HUES64 (cell line): ENCODE measurements at regions not wholly inside any gene's neighbourhood (a gene's known extent, or its start where the extent isn't known, plus 50 kb on each side); places are given as distances from the start of the nearest gene placed in this dataset.

Experiments used
- H3K27ac ChIP-seq: 2 replicates; pipeline ENCODE4 v1.7.0; 2013; ENCODE audit warnings: low read depth, low read length, inconsistent platforms
- H3K27me3 ChIP-seq: 2 replicates; pipeline ENCODE4 v1.6.1; 2013; ENCODE audit warnings: mild to moderate bottlenecking, low read length; ENCODE audit not compliant: insufficient read depth
- H3K36me3 ChIP-seq: 2 replicates; pipeline ENCODE4 v1.6.1; 2013; ENCODE audit warnings: mild to moderate bottlenecking, low read length; ENCODE audit not compliant: insufficient read depth
- H3K4me1 ChIP-seq: 2 replicates; pipeline ENCODE4 v1.6.1; 2013; ENCODE audit warnings: mild to moderate bottlenecking, low read length, moderate library complexity; ENCODE audit not compliant: insufficient read depth
- H3K4me3 ChIP-seq: 2 replicates; pipeline ENCODE4 v1.5.1; 2013; ENCODE audit warnings: mild to moderate bottlenecking, low read length, moderate library complexity
- H3K9ac ChIP-seq: 2 replicates; pipeline ENCODE4 v1.6.1; 2013; ENCODE audit warnings: mild to moderate bottlenecking, low read depth, low read length
- H3K9me3 ChIP-seq: 2 replicates; pipeline ENCODE4 v1.6.1; 2013; ENCODE audit warnings: low read depth, low read length; ENCODE audit not compliant: insufficient read depth
- WGBS: fragments of 150-250, 120-280 bp; methylation state at CpG from one replicate; pipeline ENCODE4 v1.1.7; 2013; ENCODE audit warnings: missing lambda C conversion rate; 5-methylcytosine and 5-hydroxymethylcytosine counted together

- Histone ChIP-seq H3K27ac (no peak overlapping the region), H3K4me3 (no peak overlapping the region), H3K36me3 (no peaks in the 10 kb centered on the region), H3K9me3 (no peaks in the 10 kb centered on the region), H3K4me1 (peaks cover 9% of the 10 kb centered on the region), H3K27me3 (no peaks in the 10 kb centered on the region), H3K9ac (no peak overlapping the region)
- WGBS: 90% methylated on average over 2 of the region's 2 CpGs
Observed at GRCh38 chr3:152778022-152778421, 56.9 kb upstream of the P2RY1 start.

GRCh38 chr3:152779653-152780052 lies 55.3 kb upstream of the P2RY1 start:
- no peak overlapping the region for H3K4me3 ChIP-seq
- WGBS: 90% methylated on average over 2 of the region's 2 CpGs
- no peak overlapping the region for H3K9ac ChIP-seq
- H3K4me1 ChIP-seq: peaks cover 9% of the 10 kb centered on the region
- no peaks in the 10 kb centered on the region for H3K36me3 ChIP-seq
- H3K27ac ChIP-seq: no peak overlapping the region
- H3K27me3 ChIP-seq: no peaks in the 10 kb centered on the region
- no peaks in the 10 kb centered on the region for H3K9me3 ChIP-seq

- Histone ChIP-seq H3K36me3 (no peaks in the 10 kb centered on the region), H3K27me3 (no peaks in the 10 kb centered on the region), H3K27ac (no peak overlapping the region), H3K9me3 (0 out of 2 replicates have a peak, but pooled peaks cover under 1% of the 10 kb centered on the region), H3K4me1 (peaks cover 9% of the 10 kb centered on the region), H3K9ac (no peak overlapping the region), H3K4me3 (no peak overlapping the region)
- no CpG with 5 or more reads among the region's 2 CpGs for WGBS
Observed at GRCh38 chr3:152780553-152780952, 54.4 kb upstream of the P2RY1 start.

GRCh38 chr3:152785051-152785450 lies 49.9 kb upstream of the P2RY1 start:
- H3K36me3 ChIP-seq: no peaks in the 10 kb centered on the region
- H3K27me3 ChIP-seq: no peaks in the 10 kb centered on the region
- WGBS: 91% methylated on average over 4 of the region's 4 CpGs

More at GRCh38 chr3:152785051-152785450, 49.9 kb upstream of the P2RY1 start:
- no peak overlapping the region for H3K9ac ChIP-seq
- peaks cover 6% of the 10 kb centered on the region for H3K4me1 ChIP-seq
- H3K27ac ChIP-seq: no peak overlapping the region
- H3K9me3 ChIP-seq: peaks cover 23% of the 10 kb centered on the region
- H3K4me3 ChIP-seq: no peak overlapping the region
